SK-N-SH (cell line): ENCODE measurements at regions not wholly inside any gene's neighbourhood (a gene's known extent, or its start where the extent isn't known, plus 50 kb on each side); places are given as distances from the start of the nearest gene placed in this dataset.

Source experiments
- CTCF ChIA-PET: fragments of 300-600, 350-600 bp; formaldehyde crosslinking; extraction: SDS; loops from one replicate; lab custom pipeline; 2021; lab: Yijun Ruan, JAX
- POLR2A ChIA-PET: fragments of 350-600 bp; sonication (Branson Sonifier 250); formaldehyde crosslinking; extraction: SDS; loops from one replicate; lab custom pipeline; 2020; ENCODE audit warnings: antibody characterized with exemption, inconsistent platforms; lab: Yijun Ruan, JAX
- DNase-seq: peaks from one replicate; pipeline ENCODE4 v3.0.0; 2012
- H2AFZ ChIP-seq: fragments of 200-600 bp; sonication (generic); 2 replicates; pipeline ENCODE4 v1.8.1; 2016; ENCODE audit warnings: antibody characterized with exemption, mild to moderate bottlenecking, low read depth
- H3F3A ChIP-seq: fragments of 200-600 bp; sonication (generic); replicated peaks from 2 replicates; pipeline ENCODE3; 2016; ENCODE audit warnings: antibody characterized with exemption, mild to moderate bottlenecking; ENCODE audit not compliant: insufficient read depth
- H3K27ac ChIP-seq, 2 experiments: fragments of 200-500 bp in 1 of 2; fragments of 200-600 bp in 1 of 2; sonication (Bioruptor generic) in 1 of 2; sonication (generic), shearing (Covaris generic) in 1 of 2; 2 replicates each; pipeline versions ENCODE4 v1.5.1 to v1.6.1; 2014 to 2016; ENCODE audit warnings: low read depth in 2 of 2, inconsistent platforms in 1 of 2, low read length in 1 of 2, mild to moderate bottlenecking in 1 of 2, mixed read lengths in 1 of 2
- H3K27me3 ChIP-seq: fragments of 200-600 bp; sonication (generic), shearing (Covaris generic); 2 replicates; pipeline ENCODE4 v1.6.1; 2016; ENCODE audit warnings: mixed run types; ENCODE audit not compliant: insufficient read depth
- H3K36me3 ChIP-seq, 2 experiments: fragments of 200-500 bp in 1 of 2; fragments of 200-600 bp in 1 of 2; sonication (Bioruptor generic) in 1 of 2; sonication (generic) in 1 of 2; replicated peaks in 1 of 2; 2 replicates each; pipeline versions ENCODE3 to v1.5.1; 2014 to 2016; ENCODE audit warnings: low read length in 1 of 2, mild to moderate bottlenecking in 1 of 2; ENCODE audit not compliant: insufficient read depth in 2 of 2, control insufficient read depth in 1 of 2
- H3K4me1 ChIP-seq, 2 experiments: fragments of 200-500 bp in 1 of 2; fragments of 200-600 bp in 1 of 2; sonication (Bioruptor generic) in 1 of 2; sonication (generic), shearing (Covaris generic) in 1 of 2; 2 replicates each; pipeline versions ENCODE4 v1.5.1 to v1.6.1; 2014 to 2016; ENCODE audit warnings: low read depth in 1 of 2, low read length in 1 of 2, mixed run types in 1 of 2; ENCODE audit not compliant: insufficient read depth in 2 of 2, control insufficient read depth in 1 of 2
- H3K4me2 ChIP-seq: fragments of 200-600 bp; sonication (generic), shearing (Covaris generic); 2 replicates; pipeline ENCODE4 v1.6.1; 2017; ENCODE audit warnings: mixed run types
- H3K4me3 ChIP-seq, 2 experiments: fragments of 200-500 bp in 1 of 2; fragments of 200-600 bp in 1 of 2; sonication (Bioruptor generic) in 1 of 2; sonication (generic), shearing (Covaris generic) in 1 of 2; 2 replicates each; pipeline versions ENCODE4 v1.5.1 to v1.8.1; 2014 to 2016; ENCODE audit warnings: low read depth in 2 of 2, inconsistent platforms in 1 of 2, low read length in 1 of 2, mild to moderate bottlenecking in 1 of 2, mixed read lengths in 1 of 2, moderate library complexity in 1 of 2
- H3K79me2 ChIP-seq: fragments of 200-600 bp; sonication (generic); 2 replicates; pipeline ENCODE4 v1.8.1; 2017; ENCODE audit warnings: mild to moderate bottlenecking; ENCODE audit not compliant: insufficient read depth
- H3K9ac ChIP-seq: fragments of 200-600 bp; sonication (generic); 2 replicates; pipeline ENCODE4 v1.6.1; 2017; ENCODE audit warnings: mixed run types
- H3K9me2 ChIP-seq: fragments of 200-600 bp; sonication (generic); 2 replicates; pipeline ENCODE4 v1.6.1; 2017; ENCODE audit warnings: mixed run types
- H3K9me3 ChIP-seq: fragments of 200-600 bp; sonication (generic); 2 replicates; pipeline ENCODE4 v1.6.1; 2017; ENCODE audit warnings: mixed run types, mild to moderate bottlenecking, moderate library complexity
- H4K20me1 ChIP-seq: fragments of 200-600 bp; sonication (generic); 2 replicates; pipeline ENCODE4 v1.6.1; 2017; ENCODE audit warnings: mild to moderate bottlenecking, mixed run types; ENCODE audit not compliant: insufficient read depth
- ELF1 ChIP-seq: IDR thresholded peaks from 2 replicates; pipeline ENCODE4 v1.4.0; 2012
- EP300 ChIP-seq, 2 experiments: IDR thresholded peaks; 2 replicates each; pipeline versions ENCODE4 v1.4.0 to v1.6.1; 2012; ENCODE audit warnings: borderline replicate concordance in 1 of 2, low read depth in 1 of 2, low read length in 1 of 2
- FOXM1 ChIP-seq: IDR thresholded peaks from 2 replicates; pipeline ENCODE4 v1.4.0; 2012; ENCODE audit warnings: low read depth, mild to moderate bottlenecking
- GABPA ChIP-seq: IDR thresholded peaks from 2 replicates; pipeline ENCODE4 v1.4.0; 2012; ENCODE audit warnings: low read depth, mild to moderate bottlenecking
- GATA2 ChIP-seq: sonication (generic); formaldehyde crosslinking; IDR thresholded peaks from 2 replicates; pipeline ENCODE4 v1.5.0; 2020; ENCODE audit warnings: mild to moderate bottlenecking, missing genetic modification reagents
- JUND ChIP-seq: IDR thresholded peaks from 2 replicates; pipeline ENCODE4 v1.4.0; 2012
- MAX ChIP-seq: IDR thresholded peaks from 2 replicates; pipeline ENCODE4 v1.4.0; 2012; ENCODE audit warnings: low read depth
- MEF2A ChIP-seq: IDR thresholded peaks from 2 replicates; pipeline ENCODE4 v1.4.0; 2012; ENCODE audit warnings: low read depth, borderline replicate concordance
- PBX3 ChIP-seq: IDR thresholded peaks from 2 replicates; pipeline ENCODE4; 2012
- RXRA ChIP-seq: IDR thresholded peaks from 2 replicates; pipeline ENCODE4 v1.4.0; 2012; ENCODE audit warnings: low read depth, mild to moderate bottlenecking, borderline replicate concordance
- SMC3 ChIP-seq: IDR thresholded peaks from 2 replicates; pipeline ENCODE4 v1.6.1; 2012; ENCODE audit warnings: low read depth, low read length, improper control_type of control experiment
- TEAD4 ChIP-seq: IDR thresholded peaks from 2 replicates; pipeline ENCODE4 v1.4.0; 2012; ENCODE audit warnings: mild to moderate bottlenecking, borderline replicate concordance; ENCODE audit not compliant: insufficient read depth
- USF1 ChIP-seq: IDR thresholded peaks from 2 replicates; pipeline ENCODE4 v1.4.0; 2012; ENCODE audit warnings: low read depth, borderline replicate concordance
- USF2 ChIP-seq: fragments of 150-350 bp; IDR thresholded peaks from 2 replicates; pipeline ENCODE4 v1.6.1; 2017; ENCODE audit warnings: antibody characterized with exemption, low read length, low read depth, borderline replicate concordance
- WGBS: methylation state at CpG from one replicate; pipeline ENCODE4 v1.1.6; 2017; ENCODE audit warnings: low lambda C conversion rate; 5-methylcytosine and 5-hydroxymethylcytosine counted together

GRCh38 chr4:124952601-124953000 is 240.1 kb upstream of the ANKRD50 start (continued):
- TF ChIP-seq RXRA (no peak), TEAD4 (no peak), JUND (no peak), USF1 (no peak), SMC3 (no peak), GABPA (no peak), EP300 (IDR thresholded peaks at IDR 0.05; ENCODE audit: borderline replicate concordance in 1 of 2, low read depth in 1 of 2, low read length in 1 of 2) (no peak), GATA2 (CRISPR knock-in tag) (no peak), FOXM1 (no peak), USF2 (no peak), MEF2A (no peak), MAX (no peak)

GRCh38 chr4:124948976-124949597 is 236.6 kb upstream of the ANKRD50 start:
- H4K20me1 ChIP-seq, result no peaks in the 10 kb centered on the region
- H2AFZ ChIP-seq, result 0 out of 2 replicates have a peak overlapping the region, but pooled peaks have one; percentile 52
- H3K9me3 ChIP-seq, result no peaks in the 10 kb centered on the region
- DNase-seq, result no peak
- no peaks in the 10 kb centered on the region for H3K36me3 ChIP-seq
- CTCF ChIA-PET, result no interaction called here
- H3K27me3 ChIP-seq, result no peaks in the 10 kb centered on the region
- no peaks in the 10 kb centered on the region for H3K9me2 ChIP-seq
- peaks cover 38% of the 10 kb centered on the region for H3F3A ChIP-seq
- H3K27ac ChIP-seq, result peak overlapping the region; percentile 75 to 76; a peak in 3 of 4 replicates
- H3K4me3 ChIP-seq, result no peak overlapping the region
- POLR2A ChIA-PET, result interaction anchor here (0.6 to 0.7 kb wide), 2 partner anchors 13 to 236 kb away, joined by 3 read pairs; partner anchors contain the start of gene ANKRD50
- H3K4me1 ChIP-seq, result peaks cover 7 to 29% of the 10 kb centered on the region in 2 experiments; a peak in 3 of 4 replicates
- peak overlapping the region; percentile 42; the same call in 1 of the 2 replicates for H3K9ac ChIP-seq
- TF ChIP-seq MAX (peak; percentile 15; the same call in 1 of the 2 replicates), PBX3 (peak; percentile 51; the same call in 1 of the 2 replicates), ELF1 (no peak), JUND (0 out of 2 replicates have a peak, but pooled peaks have one; percentile 4), RXRA (peak; percentile 63; the same call in 1 of the 2 replicates)
- H3K4me2 ChIP-seq, result peak overlapping the region; percentile 64; the same call in 1 of the 2 replicates
- WGBS, result 56% methylated on average over 1 of the region's 1 CpG
- no peaks in the 10 kb centered on the region for H3K79me2 ChIP-seq
